ENCODE measurements at regions not wholly inside any gene's neighbourhood (a gene's known extent, or its start where the extent isn't known, plus 50 kb on each side); places are given as distances from the start of the nearest gene placed in this dataset.
A peak's percentile ranks its signal among the peaks of the same experiment; 100 is the strongest.

DNA sequence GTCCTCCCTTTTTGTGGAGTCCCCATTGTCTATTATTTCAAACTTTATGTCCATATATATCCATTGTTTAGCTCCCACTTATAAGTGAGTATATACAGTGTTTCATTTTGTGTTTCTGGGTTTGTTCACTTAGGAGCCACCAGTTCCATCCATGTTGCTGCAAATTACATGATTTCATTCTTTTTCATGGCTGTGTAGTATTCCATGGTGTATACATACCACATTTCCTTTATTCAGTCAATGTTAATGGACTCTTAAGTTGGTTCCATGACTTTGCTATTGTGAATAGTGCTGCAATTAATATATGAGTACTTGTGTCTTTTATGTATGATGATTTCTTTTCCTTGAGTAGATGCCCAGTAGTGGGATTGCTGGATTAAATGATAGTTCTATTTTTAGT, 329.1 kb downstream of the AR start:
- intact Hi-C loops (cut with DNase I): no loop called here

DNA sequence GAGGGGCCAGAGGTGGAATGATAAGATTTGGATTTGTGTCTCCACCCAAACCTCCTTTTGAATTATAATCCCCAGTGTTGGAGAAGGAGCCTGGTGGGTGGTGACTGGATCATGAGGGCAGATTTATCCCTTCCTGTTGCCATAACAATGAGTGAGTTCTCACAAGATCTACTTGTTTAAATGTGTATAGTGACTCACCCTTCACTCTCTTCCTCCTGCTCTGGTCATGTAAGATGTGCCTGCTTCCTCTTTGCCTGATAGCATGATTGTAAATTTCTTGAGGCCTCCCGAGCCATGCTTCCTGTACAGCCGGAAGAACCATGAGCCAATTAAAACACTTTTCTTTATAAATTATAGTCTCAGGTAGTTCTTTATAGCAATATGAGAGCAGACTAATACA, 348.6 kb downstream of the AR start:
- DNase-seq: no peak
- intact Hi-C loops (cut with DNase I): no loop called here

More for the DNA sequence above, 329.1 kb downstream of the AR start:
- DNase-seq: no peak

DNA sequence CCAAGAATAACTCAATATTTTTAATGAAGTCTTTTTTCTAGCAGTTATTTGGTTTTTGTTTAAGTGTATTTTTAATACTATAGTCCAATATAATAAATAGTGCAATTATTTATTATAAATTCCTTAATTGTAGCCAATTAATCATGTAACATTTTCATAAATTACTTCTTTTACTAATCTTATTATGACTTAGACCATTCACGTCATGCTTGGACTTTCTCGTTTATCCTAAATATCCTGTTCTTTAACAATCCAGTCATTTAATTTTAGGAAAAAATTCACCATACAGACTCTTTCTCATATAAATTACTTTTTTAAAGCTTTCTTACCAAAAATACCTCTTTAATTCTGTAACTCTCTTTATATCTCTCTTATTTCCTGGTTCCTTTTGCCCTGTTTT, 350.1 kb downstream of the AR start:
- no peak for DNase-seq

DNA sequence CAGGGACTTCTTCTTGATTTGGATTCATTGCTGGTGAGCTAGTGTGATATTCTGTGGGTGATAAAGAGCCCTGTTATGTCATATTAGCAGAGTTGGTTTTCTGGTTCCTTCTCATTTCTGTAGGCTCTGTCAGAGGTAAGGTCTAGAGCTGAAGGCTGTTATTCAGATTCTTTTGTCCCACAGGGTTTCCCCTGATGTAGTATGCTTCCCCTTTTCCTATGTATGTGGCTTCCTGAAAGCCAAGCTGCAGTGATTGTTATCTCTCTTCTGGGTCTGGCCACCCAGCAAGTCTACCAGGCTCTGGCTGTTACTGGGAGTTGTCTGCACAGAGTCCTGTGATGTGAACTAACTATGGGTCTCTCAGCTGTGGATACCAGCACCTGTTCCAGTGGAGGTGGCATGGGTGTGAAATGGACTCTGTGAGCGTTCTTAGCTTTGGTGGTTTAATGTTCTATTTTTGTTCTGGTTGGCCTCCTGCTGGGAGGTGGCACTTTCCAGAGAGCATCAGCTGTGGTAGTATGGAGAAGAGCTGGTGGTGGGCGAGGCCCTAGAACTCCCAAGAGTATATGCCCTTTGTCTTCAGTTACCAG, 373.7 kb downstream of the AR start:
- no peak for DNase-seq

More for the DNA sequence above, 350.1 kb downstream of the AR start:
- intact Hi-C loops (cut with DNase I): no loop called here

DNA sequence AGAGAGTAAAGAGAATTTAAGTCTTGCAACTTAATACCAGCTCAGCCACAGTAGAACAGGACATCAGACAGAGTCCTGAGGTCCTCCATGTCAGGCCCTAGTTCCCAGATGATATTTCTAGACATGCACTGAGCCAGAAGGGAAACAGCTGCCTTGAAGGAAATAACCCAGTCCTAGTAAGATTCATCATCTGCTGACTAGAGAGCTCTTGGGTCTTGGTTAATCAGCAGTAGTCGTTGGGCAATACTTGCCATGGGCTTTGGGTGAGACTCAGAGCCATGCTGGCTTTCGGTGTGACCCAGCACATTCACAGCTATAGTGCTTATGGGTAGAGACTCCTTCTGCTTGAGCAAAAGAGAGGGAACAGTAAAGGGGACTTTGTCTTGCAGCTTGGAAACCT, 379.1 kb downstream of the AR start:
- DNase-seq: no peak
- intact Hi-C loops (cut with DNase I): no loop called here

More for the DNA sequence above, 373.7 kb downstream of the AR start:
- intact Hi-C loops (cut with DNase I): no loop called here

DNA sequence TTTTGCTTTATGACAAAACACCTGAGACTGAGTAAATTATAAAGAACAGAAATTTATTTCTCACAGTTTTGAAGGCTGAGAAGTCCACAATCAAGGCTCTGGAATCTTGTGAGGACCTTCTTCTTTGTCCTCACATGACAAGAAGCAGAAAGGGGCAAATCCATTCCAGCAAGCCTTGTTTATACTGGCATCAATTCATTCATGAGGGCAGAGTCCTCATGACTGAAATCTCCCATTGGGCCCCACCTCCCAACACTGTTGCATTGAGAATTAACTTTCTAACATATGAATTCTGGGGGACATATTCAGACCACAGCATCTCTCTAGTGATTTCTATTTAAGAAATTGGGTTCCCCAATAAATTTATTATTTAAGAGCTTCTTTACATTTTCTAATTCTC, 395.4 kb downstream of the AR start:
- intact Hi-C loops (cut with DNase I): no loop called here
- DNase-seq: no peak

DNA sequence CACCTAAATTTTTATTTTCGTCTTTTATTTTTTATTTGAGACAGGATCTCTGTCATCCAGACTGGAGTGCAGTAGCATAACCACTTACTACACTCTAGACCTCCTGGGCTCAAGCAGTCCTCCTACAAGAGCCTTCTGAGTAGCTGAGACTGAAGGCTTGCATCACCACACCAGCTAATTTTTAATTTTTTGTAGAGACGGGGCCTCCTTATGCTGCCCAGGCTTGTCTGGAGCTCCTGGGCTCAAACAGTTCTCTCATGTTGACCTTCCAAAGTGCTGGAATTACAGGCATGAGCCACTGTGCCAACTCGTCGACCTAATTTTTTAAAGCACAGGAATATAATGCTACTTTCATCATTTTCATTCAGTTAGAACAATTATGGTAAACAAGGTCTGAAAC, 405.4 kb downstream of the AR start:
- DNase-seq: no peak
- intact Hi-C loops (cut with DNase I): no loop called here

DNA sequence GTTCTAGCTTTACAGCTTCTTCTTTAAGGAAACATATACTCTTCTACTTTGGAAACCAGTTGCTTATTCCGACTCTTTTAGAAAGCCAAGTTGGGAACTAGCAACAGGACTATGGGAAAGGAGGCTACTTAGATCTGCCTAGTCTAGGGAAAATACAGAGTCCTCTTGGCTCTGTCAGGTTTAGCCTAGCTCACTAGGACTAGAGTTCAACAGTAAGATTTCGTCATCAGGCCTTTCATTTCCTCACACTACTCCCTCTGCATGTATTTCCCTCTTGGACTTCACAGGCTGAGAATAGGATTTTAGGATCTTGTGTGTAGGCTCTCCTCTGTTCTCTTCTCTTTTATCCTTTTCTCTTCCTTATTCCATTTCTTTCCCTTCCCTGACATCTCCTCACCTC, 409.8 kb downstream of the AR start:
- no peak for DNase-seq
- intact Hi-C loops (cut with DNase I): no loop called here

DNA sequence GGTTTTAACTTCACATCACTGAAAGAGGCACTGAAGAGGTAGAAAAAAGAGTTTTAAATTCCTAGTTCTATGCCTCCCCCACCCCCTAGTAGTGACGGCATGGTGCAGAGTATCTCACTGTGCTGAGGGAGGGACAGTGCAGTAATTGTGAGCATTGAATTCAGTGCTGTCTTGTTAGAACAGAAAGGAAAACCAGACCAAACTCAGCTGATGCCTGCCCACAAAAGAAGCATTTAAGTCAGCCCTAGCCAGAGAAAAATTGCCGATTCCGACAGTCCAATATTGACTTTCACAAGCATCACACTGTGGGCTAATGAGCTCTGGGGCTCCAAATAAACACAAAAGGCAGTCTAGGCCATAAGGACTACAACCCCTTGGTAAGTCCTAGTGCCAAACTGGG, 417.7 kb downstream of the AR start:
- DNase-seq: peak in 11 of 42 donors; percentile 1 to 31 (median 16)
- intact Hi-C loops (cut with DNase I): no loop called here

Measured in head of caudate nucleus (tissue), 42 donors.